ENCODE measurements at regions not wholly inside any gene's neighbourhood (a gene's known extent, or its start where the extent isn't known, plus 50 kb on each side); places are given as distances from the start of the nearest gene placed in this dataset.

GRCh38 chr14:71481021-71481654 is 451.1 kb upstream of the RGS6 start:
- dilution Hi-C loops (cut with HindIII; ENCODE audit: low sequenced_read_pairs, unreplicated experiment) (no loop called here), in situ Hi-C loops (cut with MboI; ENCODE audit: low sequenced_read_pairs) (no loop called here), intact Hi-C loops (cut with micrococcal nuclease) (no loop called here)
- Histone ChIP-seq H2BK20ac (ENCODE audit: low read depth, low read length) (no peak overlapping the region), H3K56ac (ENCODE audit: extremely low read depth, insufficient read depth, low read length) (no peak overlapping the region), H2AFZ (replicated peaks; ENCODE audit: low read length, poor library complexity) (no peak overlapping the region), H3K4me2 (ENCODE audit: low read depth, low read length) (no peak overlapping the region), H3K79me1 (ENCODE audit: low read depth in 1 of 2, low read length in 2 of 2) (peaks cover 34 to 41% of the 10 kb centered on the region in 2 experiments), H3K36me3 (ENCODE audit: control insufficient read depth, insufficient read depth, low read length) (peaks cover 4% of the 10 kb centered on the region), H4K91ac (ENCODE audit: insufficient read depth, low read depth, low read length) (no peak overlapping the region), H4K8ac (ENCODE audit: low read depth in 2 of 2, low read length in 2 of 2) (no peak overlapping the region), H2BK5ac (ENCODE audit: low read depth, low read length, poor library complexity, severe bottlenecking) (no peak overlapping the region), H3K23ac (ENCODE audit: low read depth, low read length) (no peak overlapping the region), H3K4me1 (ENCODE audit: control insufficient read depth, insufficient read depth, low read length) (peaks cover 16% of the 10 kb centered on the region), H3K9me1 (ENCODE audit: insufficient read depth, low read length) (peaks cover 14% of the 10 kb centered on the region), H2AK5ac (ENCODE audit: low read depth, low read length) (no peak overlapping the region), H4K5ac (ENCODE audit: low read depth, low read length) (no peak overlapping the region), H3K27ac (ENCODE audit: insufficient read depth, low read length) (no peak overlapping the region), H3K9ac (ENCODE audit: low read depth, low read length) (no peak overlapping the region), H2BK120ac (ENCODE audit: low read depth, low read length) (no peak overlapping the region), H3K27me3 (ENCODE audit: control insufficient read depth, insufficient read depth, low read length) (no peaks in the 10 kb centered on the region), H3K4ac (ENCODE audit: low read depth, low read length) (no peak overlapping the region), H2AK9ac (replicated peaks; ENCODE audit: low read depth, low read length, poor library complexity) (no peak overlapping the region), H3K4me3 (ENCODE audit: insufficient read depth, low read depth, low read length) (no peak overlapping the region), H3K18ac (ENCODE audit: low read depth, low read length) (no peak overlapping the region), H3K14ac (replicated peaks; ENCODE audit: low read depth, low read length) (no peak overlapping the region), H4K20me1 (ENCODE audit: insufficient read depth, low read length) (no peaks in the 10 kb centered on the region), H3K9me3 (ENCODE audit: control insufficient read depth, insufficient read depth, low read length) (no peaks in the 10 kb centered on the region), H2BK15ac (ENCODE audit: low read depth, low read length) (no peak overlapping the region)
- TF ChIP-seq RCOR1 (IDR thresholded peaks at IDR 0.05; ENCODE audit: insufficient replicate concordance, low read length), result no peak
- no peak for TF ChIP-seq RAD21 (IDR thresholded peaks at IDR 0.05; ENCODE audit: low read length)
- no peak for TF ChIP-seq MXI1 (IDR thresholded peaks at IDR 0.05; ENCODE audit: borderline replicate concordance, low read depth, low read length)
- no peak for TF ChIP-seq FOS (IDR thresholded peaks at IDR 0.05; ENCODE audit: low read depth, low read length)
- TF ChIP-seq MAZ (IDR thresholded peaks at IDR 0.05; ENCODE audit: borderline replicate concordance, low read depth, low read length), result no peak
- TF ChIP-seq, protein P1, sequence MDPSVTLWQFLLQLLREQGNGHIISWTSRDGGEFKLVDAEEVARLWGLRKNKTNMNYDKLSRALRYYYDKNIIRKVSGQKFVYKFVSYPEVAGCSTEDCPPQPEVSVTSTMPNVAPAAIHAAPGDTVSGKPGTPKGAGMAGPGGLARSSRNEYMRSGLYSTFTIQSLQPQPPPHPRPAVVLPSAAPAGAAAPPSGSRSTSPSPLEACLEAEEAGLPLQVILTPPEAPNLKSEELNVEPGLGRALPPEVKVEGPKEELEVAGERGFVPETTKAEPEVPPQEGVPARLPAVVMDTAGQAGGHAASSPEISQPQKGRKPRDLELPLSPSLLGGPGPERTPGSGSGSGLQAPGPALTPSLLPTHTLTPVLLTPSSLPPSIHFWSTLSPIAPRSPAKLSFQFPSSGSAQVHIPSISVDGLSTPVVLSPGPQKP (IDR thresholded peaks at IDR 0.05; ENCODE audit: borderline replicate concordance, low read depth, low read length), result no peak
- no peak for TF ChIP-seq BHLHE40 (IDR thresholded peaks at IDR 0.05; ENCODE audit: low read depth, low read length)
- no peak for TF ChIP-seq CHD1 (IDR thresholded peaks at IDR 0.05; ENCODE audit: low read depth, low read length)
- no peak for TF ChIP-seq CEBPB (IDR thresholded peaks at IDR 0.05; ENCODE audit: low read depth, low read length)
- no peak for TF ChIP-seq MAFK (IDR thresholded peaks at IDR 0.05; ENCODE audit: low read depth, low read length)
- TF ChIP-seq CTCF (conservative IDR thresholded peaks at IDR 0.05; ENCODE audit: low read depth, low read length), result no peak
- no peak for TF ChIP-seq RFX5 (IDR thresholded peaks at IDR 0.05; ENCODE audit: low read depth, low read length)
- BruUV-seq (replicated peaks), result no TSS peak
- DNase-seq (no peak), ATAC-seq (ENCODE audit: low read depth) (no peak)
- CTCF ChIA-PET, result no interaction called here
- WGBS, 2 experiments (ENCODE audit: extremely low coverage in 2 of 2, insufficient read length in 1 of 2), result no CpG with 5 or more reads among the region's 4 CpGs
- POLR2A ChIA-PET (ENCODE audit: unreplicated experiment), result no interaction called here
